ENCODE measurements at regions not wholly inside any gene's neighbourhood (a gene's known extent, or its start where the extent isn't known, plus 50 kb on each side); places are given as distances from the start of the nearest gene placed in this dataset.

- TF ChIP-seq, protein P1, sequence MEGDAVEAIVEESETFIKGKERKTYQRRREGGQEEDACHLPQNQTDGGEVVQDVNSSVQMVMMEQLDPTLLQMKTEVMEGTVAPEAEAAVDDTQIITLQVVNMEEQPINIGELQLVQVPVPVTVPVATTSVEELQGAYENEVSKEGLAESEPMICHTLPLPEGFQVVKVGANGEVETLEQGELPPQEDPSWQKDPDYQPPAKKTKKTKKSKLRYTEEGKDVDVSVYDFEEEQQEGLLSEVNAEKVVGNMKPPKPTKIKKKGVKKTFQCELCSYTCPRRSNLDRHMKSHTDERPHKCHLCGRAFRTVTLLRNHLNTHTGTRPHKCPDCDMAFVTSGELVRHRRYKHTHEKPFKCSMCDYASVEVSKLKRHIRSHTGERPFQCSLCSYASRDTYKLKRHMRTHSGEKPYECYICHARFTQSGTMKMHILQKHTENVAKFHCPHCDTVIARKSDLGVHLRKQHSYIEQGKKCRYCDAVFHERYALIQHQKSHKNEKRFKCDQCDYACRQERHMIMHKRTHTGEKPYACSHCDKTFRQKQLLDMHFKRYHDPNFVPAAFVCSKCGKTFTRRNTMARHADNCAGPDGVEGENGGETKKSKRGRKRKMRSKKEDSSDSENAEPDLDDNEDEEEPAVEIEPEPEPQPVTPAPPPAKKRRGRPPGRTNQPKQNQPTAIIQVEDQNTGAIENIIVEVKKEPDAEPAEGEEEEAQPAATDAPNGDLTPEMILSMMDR (IDR thresholded peaks at IDR 0.05; ENCODE audit: low read depth, low read length) = no peak
- H3K4me3 ChIP-seq (ENCODE audit: low read depth, low read length) = no peak overlapping the region
Measured at GRCh38 chr7:106767078-106767477, 98.0 kb upstream of the PIK3CG start.

DNA sequence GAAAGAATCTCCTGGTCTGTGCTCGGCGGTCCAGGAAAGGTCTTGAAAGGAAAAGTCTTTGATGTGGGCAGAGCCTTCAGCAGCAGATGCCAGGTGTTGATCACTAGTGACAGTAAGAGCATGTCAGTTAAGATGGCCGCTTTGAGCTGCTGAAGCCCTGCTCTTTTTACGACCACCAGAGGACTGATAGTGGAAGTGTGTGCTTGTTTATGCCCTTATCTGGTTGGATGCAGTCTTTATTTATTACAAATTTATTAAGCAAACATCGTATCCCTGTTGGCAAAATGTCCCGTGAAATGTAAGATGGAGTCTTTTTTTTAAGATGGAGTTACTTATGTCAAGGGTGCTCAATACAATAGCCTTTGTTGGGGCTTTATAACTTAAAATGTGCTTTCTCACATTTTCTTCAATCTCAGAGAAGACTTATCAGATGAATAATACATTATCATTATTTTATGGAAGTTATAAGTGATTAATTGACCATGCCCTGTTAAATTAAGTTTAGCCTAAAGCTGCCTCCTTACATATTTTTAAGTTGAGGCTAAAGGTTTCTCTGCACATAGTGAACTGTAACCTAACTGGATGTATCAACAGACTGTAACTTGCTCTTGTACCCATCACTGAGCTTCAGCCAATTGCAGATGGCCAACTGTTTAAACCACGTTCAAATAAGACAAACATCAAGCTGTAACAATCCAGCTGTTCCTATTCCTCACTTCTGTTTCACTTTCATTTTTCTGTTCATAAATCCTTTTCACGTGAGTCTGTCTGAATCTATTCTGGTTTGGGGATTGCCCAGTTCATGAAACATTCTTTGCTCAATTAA is 97.4 kb upstream of the PIK3CG start:
- TF ChIP-seq, protein P1 (IDR thresholded peaks at IDR 0.05; ENCODE audit: low read depth, low read length) = no peak
- peak overlapping the region; percentile 54 for H3K4me3 ChIP-seq (ENCODE audit: low read depth, low read length)

DNA sequence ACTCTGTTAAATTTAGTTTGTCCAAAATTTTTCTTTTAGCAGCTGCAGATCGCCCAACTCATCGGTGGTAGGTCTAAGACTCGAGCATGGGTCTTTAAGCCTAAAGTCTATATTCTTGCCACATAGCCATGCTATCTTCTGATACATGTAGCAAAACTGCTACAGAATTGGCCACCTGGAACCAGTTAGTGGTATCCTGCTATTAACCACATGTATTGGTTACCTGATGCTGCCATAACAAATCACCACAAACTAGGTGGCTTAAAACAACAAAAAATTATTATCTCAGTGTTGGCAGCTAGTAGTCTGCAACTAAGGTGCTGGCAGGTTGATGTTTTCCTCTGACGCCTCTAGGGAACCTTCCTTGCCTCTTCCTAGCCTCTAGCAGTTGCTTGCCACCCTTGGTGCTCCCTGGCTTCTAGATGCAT is 96.7 kb upstream of the PIK3CG start:
- peak overlapping the region; percentile 54 for H3K4me3 ChIP-seq (ENCODE audit: low read depth, low read length)
- TF ChIP-seq, protein P1 (IDR thresholded peaks at IDR 0.05; ENCODE audit: low read depth, low read length) = no peak

DNA sequence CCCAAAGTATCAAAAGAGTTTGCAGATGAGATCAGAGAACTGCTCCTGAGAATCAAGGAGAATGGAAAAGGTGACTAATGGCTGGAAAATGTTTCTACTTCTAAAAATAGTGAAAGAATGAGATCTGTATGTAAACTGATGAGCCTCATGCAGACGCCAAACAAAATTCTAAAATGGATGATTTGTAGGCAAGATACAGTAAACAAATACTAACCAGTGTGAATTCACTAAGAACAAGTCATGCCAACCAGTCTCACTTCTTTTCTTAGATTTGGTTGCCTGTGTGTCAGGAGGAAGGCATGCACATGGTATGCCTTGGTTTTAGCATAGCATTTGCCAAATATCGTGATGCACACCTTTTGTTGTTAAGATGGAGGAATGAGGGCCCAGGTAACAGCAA is 94.9 kb upstream of the PIK3CG start:
- TF ChIP-seq, protein P1 (IDR thresholded peaks at IDR 0.05; ENCODE audit: low read depth, low read length) = no peak

GRCh38 chr7:106772655-106773108 is 92.4 kb upstream of the PIK3CG start:
- no peak overlapping the region for H3K4me3 ChIP-seq (ENCODE audit: low read depth, low read length)
- TF ChIP-seq, protein P1 (IDR thresholded peaks at IDR 0.05; ENCODE audit: low read depth, low read length) = no peak

More for the DNA sequence above, 94.9 kb upstream of the PIK3CG start:
- no peak overlapping the region for H3K4me3 ChIP-seq (ENCODE audit: low read depth, low read length)

- no peak overlapping the region for H3K4me3 ChIP-seq (ENCODE audit: low read depth, low read length)
- TF ChIP-seq, protein P1 (IDR thresholded peaks at IDR 0.05; ENCODE audit: low read depth, low read length) = no peak
Measured at GRCh38 chr7:106773228-106773627, 91.9 kb upstream of the PIK3CG start.

DNA sequence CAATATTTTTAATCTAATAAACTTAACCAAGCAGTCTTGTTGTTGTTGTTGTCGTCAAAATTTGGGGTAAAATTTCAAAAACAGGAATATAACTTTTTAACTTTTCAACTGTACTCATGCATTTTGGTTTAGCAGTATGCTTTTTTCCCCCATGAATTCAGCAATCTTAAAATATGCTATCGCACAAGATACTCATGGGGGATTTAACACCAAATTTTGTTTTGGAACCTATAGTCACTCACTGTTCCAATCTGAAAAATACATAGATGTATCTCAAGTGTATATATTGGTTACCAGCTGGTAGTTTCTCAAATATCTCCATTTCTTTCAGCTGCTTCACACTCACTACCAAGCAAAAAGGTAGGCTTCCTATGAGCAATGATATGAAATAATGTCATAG is 91.4 kb upstream of the PIK3CG start:
- no peak overlapping the region for H3K4me3 ChIP-seq (ENCODE audit: low read depth, low read length)
- TF ChIP-seq, protein P1 (IDR thresholded peaks at IDR 0.05; ENCODE audit: low read depth, low read length) = no peak
